ENCODE measurements at regions not wholly inside any gene's neighbourhood (a gene's known extent, or its start where the extent isn't known, plus 50 kb on each side); places are given as distances from the start of the nearest gene placed in this dataset.

GRCh38 chr5:166369346-166369745 is 1922.1 kb upstream of the WWC1 start:
- Histone ChIP-seq H3K9ac (no peak overlapping the region), H3K27ac (no peak overlapping the region), H3K4me3 (no peak overlapping the region), H3K27me3 (no peaks in the 10 kb centered on the region), H3K4me1 (no peaks in the 10 kb centered on the region), H3K9me3 (no peaks in the 10 kb centered on the region), H3K36me3 (no peaks in the 10 kb centered on the region), H3K4me2 (no peak overlapping the region), H4K20me1 (no peaks in the 10 kb centered on the region)
- no peak for TF ChIP-seq Cebpa-rat (IDR thresholded peaks at IDR 0.05)

GRCh38 chr5:166369807-166370206 is 1921.6 kb upstream of the WWC1 start:
- Histone ChIP-seq H4K20me1 (no peaks in the 10 kb centered on the region), H3K36me3 (no peaks in the 10 kb centered on the region), H3K27me3 (no peaks in the 10 kb centered on the region), H3K4me1 (no peaks in the 10 kb centered on the region), H3K9ac (no peak overlapping the region), H3K4me2 (no peak overlapping the region), H3K9me3 (no peaks in the 10 kb centered on the region), H3K27ac (no peak overlapping the region), H3K4me3 (no peak overlapping the region)
- TF ChIP-seq Cebpa-rat (IDR thresholded peaks at IDR 0.05) = no peak

GRCh38 chr5:166370928-166371690 is 1920.3 kb upstream of the WWC1 start:
- no peak for TF ChIP-seq Cebpa-rat (IDR thresholded peaks at IDR 0.05)
- Histone ChIP-seq H3K27me3 (no peaks in the 10 kb centered on the region), H3K4me1 (no peaks in the 10 kb centered on the region), H3K4me3 (no peak overlapping the region), H3K36me3 (no peaks in the 10 kb centered on the region), H3K4me2 (peak overlapping the region; percentile 48), H3K9ac (no peak overlapping the region), H3K9me3 (no peaks in the 10 kb centered on the region), H4K20me1 (no peaks in the 10 kb centered on the region), H3K27ac (no peak overlapping the region)

DNA sequence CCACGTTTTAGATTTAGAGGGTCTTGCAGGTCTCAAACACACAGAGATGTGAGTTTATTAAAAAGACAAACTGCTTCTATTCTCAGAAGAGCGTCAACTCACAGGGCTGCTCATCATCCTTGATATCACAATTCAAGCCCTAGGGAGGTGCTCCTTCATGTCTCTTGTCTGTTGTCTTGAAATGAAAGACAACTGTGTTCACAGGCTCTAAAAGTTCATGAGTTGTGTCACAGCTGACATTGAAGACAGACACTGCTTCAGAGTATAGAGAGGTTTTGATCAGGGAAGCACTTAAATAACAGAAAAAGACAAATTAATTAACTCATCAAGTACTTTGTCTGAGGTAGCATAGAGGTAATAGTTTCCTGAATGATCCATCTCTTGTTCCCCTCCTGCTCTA is 1917.6 kb upstream of the WWC1 start:
- no peak overlapping the region for H3K9ac ChIP-seq
- H3K36me3 ChIP-seq = no peaks in the 10 kb centered on the region
- H3K9me3 ChIP-seq = peaks cover 9% of the 10 kb centered on the region
- H4K20me1 ChIP-seq = no peaks in the 10 kb centered on the region
- no peak overlapping the region for H3K4me3 ChIP-seq
- TF ChIP-seq Cebpa-rat (IDR thresholded peaks at IDR 0.05) = no peak
- H3K27ac ChIP-seq = no peak overlapping the region
- no peak overlapping the region for H3K4me2 ChIP-seq
- no peaks in the 10 kb centered on the region for H3K4me1 ChIP-seq
- H3K27me3 ChIP-seq = no peaks in the 10 kb centered on the region

DNA sequence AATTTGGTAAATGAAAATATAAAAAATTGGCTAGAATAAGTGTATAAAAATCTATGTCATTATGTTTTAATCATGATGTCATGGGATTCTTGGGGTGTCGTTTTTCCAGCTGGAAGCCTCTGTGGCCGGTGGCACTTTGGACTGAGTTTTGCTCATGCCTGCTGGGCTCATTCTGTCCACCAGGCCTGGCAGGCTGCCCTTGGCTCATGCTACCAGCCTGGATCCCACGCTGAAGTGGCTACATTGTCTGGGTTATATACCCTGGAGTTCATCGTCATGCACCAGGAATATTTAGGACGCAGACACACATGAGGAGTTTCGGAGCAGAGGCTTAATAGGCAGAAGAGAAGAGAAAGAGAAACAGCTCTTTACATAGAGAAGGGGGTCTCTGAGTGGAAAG is 1913.7 kb upstream of the WWC1 start:
- H3K4me2 ChIP-seq = no peak overlapping the region

GRCh38 chr5:166379517-166379916 is 1911.9 kb upstream of the WWC1 start:
- no peak overlapping the region for H3K27ac ChIP-seq
- no peaks in the 10 kb centered on the region for H3K36me3 ChIP-seq
- no peak for TF ChIP-seq Cebpa-rat (IDR thresholded peaks at IDR 0.05)

More for the DNA sequence above, 1913.7 kb upstream of the WWC1 start:
- Histone ChIP-seq H3K4me1 (no peaks in the 10 kb centered on the region), H3K9ac (no peak overlapping the region), H3K9me3 (peaks cover 20% of the 10 kb centered on the region), H3K4me3 (no peak overlapping the region), H3K27me3 (no peaks in the 10 kb centered on the region), H4K20me1 (no peaks in the 10 kb centered on the region), H3K27ac (no peak overlapping the region), H3K36me3 (no peaks in the 10 kb centered on the region)
- no peak for TF ChIP-seq Cebpa-rat (IDR thresholded peaks at IDR 0.05)

GRCh38 chr5:166382031-166382430 is 1909.4 kb upstream of the WWC1 start:
- H3K4me3 ChIP-seq = no peak overlapping the region

More at GRCh38 chr5:166379517-166379916, 1911.9 kb upstream of the WWC1 start:
- H3K4me3 ChIP-seq = no peak overlapping the region
- H3K9ac ChIP-seq = no peak overlapping the region
- H3K27me3 ChIP-seq = no peaks in the 10 kb centered on the region
- no peaks in the 10 kb centered on the region for H3K4me1 ChIP-seq
- peaks cover 20% of the 10 kb centered on the region for H3K9me3 ChIP-seq
- no peaks in the 10 kb centered on the region for H4K20me1 ChIP-seq
- no peak overlapping the region for H3K4me2 ChIP-seq

DNA sequence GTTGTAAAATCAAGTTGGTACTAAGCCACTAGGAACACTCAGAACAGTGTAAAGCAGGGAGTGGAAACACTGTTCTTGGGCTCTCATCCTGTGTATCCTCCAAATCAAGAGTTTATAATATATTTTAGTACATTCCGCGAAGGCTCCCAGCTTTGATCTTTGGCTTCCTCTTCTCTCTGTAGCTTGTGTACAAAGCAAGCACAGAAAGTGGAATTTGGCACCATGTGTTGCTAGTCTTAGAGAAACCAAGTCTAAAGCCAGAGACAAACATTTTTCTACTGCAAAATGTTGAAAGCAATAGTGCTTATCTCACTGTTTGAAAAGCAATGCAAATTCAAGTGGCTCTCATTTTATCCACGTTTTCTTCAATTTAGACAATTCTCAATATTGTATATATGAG is 1893.3 kb upstream of the WWC1 start:
- TF ChIP-seq Cebpa-rat (IDR thresholded peaks at IDR 0.05) = no peak
- Histone ChIP-seq H3K4me2 (no peak overlapping the region), H3K9me3 (no peaks in the 10 kb centered on the region), H3K9ac (no peak overlapping the region), H3K36me3 (no peaks in the 10 kb centered on the region), H3K4me1 (0 out of 2 replicates have a peak, but pooled peaks cover 4% of the 10 kb centered on the region), H4K20me1 (no peaks in the 10 kb centered on the region), H3K4me3 (no peak overlapping the region), H3K27ac (no peak overlapping the region), H3K27me3 (no peaks in the 10 kb centered on the region)

More at GRCh38 chr5:166382031-166382430, 1909.4 kb upstream of the WWC1 start:
- Histone ChIP-seq H3K36me3 (no peaks in the 10 kb centered on the region), H3K27ac (no peak overlapping the region), H3K4me1 (no peaks in the 10 kb centered on the region), H3K27me3 (no peaks in the 10 kb centered on the region), H4K20me1 (no peaks in the 10 kb centered on the region), H3K9me3 (peaks cover 20% of the 10 kb centered on the region), H3K9ac (no peak overlapping the region), H3K4me2 (no peak overlapping the region)
- TF ChIP-seq Cebpa-rat (IDR thresholded peaks at IDR 0.05) = no peak

GRCh38 chr5:166399781-166400180 is 1891.7 kb upstream of the WWC1 start:
- H3K9ac ChIP-seq = no peak overlapping the region
- no peak for TF ChIP-seq Cebpa-rat (IDR thresholded peaks at IDR 0.05)
- H3K4me1 ChIP-seq = no peaks in the 10 kb centered on the region
- H4K20me1 ChIP-seq = no peaks in the 10 kb centered on the region
- no peak overlapping the region for H3K27ac ChIP-seq
- no peaks in the 10 kb centered on the region for H3K9me3 ChIP-seq
- no peaks in the 10 kb centered on the region for H3K27me3 ChIP-seq
- no peaks in the 10 kb centered on the region for H3K36me3 ChIP-seq
- H3K4me3 ChIP-seq = no peak overlapping the region
- H3K4me2 ChIP-seq = no peak overlapping the region

GRCh38 chr5:166401391-166401790 is 1890.1 kb upstream of the WWC1 start:
- Histone ChIP-seq H3K4me3 (no peak overlapping the region), H3K9me3 (no peaks in the 10 kb centered on the region), H3K27me3 (no peaks in the 10 kb centered on the region), H3K4me1 (no peaks in the 10 kb centered on the region), H3K36me3 (no peaks in the 10 kb centered on the region), H3K9ac (no peak overlapping the region), H4K20me1 (no peaks in the 10 kb centered on the region), H3K4me2 (no peak overlapping the region), H3K27ac (no peak overlapping the region)
- no peak for TF ChIP-seq Cebpa-rat (IDR thresholded peaks at IDR 0.05)
